ENCODE measurements at regions not wholly inside any gene's neighbourhood (a gene's known extent, or its start where the extent isn't known, plus 50 kb on each side); places are given as distances from the start of the nearest gene placed in this dataset.

DNA sequence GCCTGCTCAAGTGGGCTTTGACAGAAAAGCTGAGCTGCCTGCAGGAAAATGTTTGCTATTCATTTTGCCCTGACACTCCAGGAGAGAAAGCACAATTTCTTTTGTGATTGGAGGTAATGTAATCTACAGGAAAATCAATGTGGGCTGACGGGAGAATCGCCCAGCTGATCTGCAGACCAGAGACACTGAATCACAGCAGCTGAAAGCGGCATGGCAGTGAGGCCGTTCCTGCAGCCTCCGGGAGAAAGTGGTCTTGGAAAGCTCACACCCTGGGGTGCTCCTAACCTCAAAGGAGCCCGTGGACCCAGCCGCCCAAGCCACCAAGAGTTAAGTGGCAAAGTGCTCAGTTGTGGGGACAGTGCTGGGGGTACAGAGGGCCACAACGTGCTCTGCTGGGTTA lies 593.6 kb downstream of the BNC2 start:
- TF ChIP-seq, protein P1, sequence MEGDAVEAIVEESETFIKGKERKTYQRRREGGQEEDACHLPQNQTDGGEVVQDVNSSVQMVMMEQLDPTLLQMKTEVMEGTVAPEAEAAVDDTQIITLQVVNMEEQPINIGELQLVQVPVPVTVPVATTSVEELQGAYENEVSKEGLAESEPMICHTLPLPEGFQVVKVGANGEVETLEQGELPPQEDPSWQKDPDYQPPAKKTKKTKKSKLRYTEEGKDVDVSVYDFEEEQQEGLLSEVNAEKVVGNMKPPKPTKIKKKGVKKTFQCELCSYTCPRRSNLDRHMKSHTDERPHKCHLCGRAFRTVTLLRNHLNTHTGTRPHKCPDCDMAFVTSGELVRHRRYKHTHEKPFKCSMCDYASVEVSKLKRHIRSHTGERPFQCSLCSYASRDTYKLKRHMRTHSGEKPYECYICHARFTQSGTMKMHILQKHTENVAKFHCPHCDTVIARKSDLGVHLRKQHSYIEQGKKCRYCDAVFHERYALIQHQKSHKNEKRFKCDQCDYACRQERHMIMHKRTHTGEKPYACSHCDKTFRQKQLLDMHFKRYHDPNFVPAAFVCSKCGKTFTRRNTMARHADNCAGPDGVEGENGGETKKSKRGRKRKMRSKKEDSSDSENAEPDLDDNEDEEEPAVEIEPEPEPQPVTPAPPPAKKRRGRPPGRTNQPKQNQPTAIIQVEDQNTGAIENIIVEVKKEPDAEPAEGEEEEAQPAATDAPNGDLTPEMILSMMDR (conservative IDR thresholded peaks at IDR 0.05 in 1 of 2, IDR thresholded peaks at IDR 0.05 in 1 of 2; ENCODE audit: extremely low read depth in 1 of 2, insufficient read depth in 1 of 2, low read depth in 1 of 2, low read length in 2 of 2), result no peak
- no peak for TF ChIP-seq EZH2 (IDR thresholded peaks at IDR 0.05; ENCODE audit: borderline replicate concordance, low read length)

Measured in mammary epithelial cell (primary cell).